ENCODE measurements at regions not wholly inside any gene's neighbourhood (a gene's known extent, or its start where the extent isn't known, plus 50 kb on each side); places are given as distances from the start of the nearest gene placed in this dataset.

- no peak overlapping the region for H2AFZ ChIP-seq
- no peak overlapping the region for H3K4me2 ChIP-seq
- H3K9me3 ChIP-seq (ENCODE audit: insufficient read depth, low read depth) = no peaks in the 10 kb centered on the region
- POLR2A ChIA-PET (ENCODE audit: unreplicated experiment) = no interaction called here
- H3K79me2 ChIP-seq (ENCODE audit: low read depth) = no peaks in the 10 kb centered on the region
- no peaks in the 10 kb centered on the region for H3K4me1 ChIP-seq (replicated peaks; ENCODE audit: insufficient read depth)
- H3K27ac ChIP-seq = no peak overlapping the region
- intact Hi-C loops (cut with micrococcal nuclease; ENCODE audit: unreplicated experiment) = no loop called here
- no peak overlapping the region for H3K4me3 ChIP-seq
- CTCF ChIA-PET = no interaction called here
- no peaks in the 10 kb centered on the region for H3K9me2 ChIP-seq (ENCODE audit: insufficient read depth)
- no peaks in the 10 kb centered on the region for H3F3A ChIP-seq (ENCODE audit: insufficient read depth, low read depth)
- DNase-seq = no peak
- no peaks in the 10 kb centered on the region for H3K36me3 ChIP-seq (ENCODE audit: low read depth)
- no TSS peak for BruUV-seq (replicated peaks)
- TF ChIP-seq EZH2 (IDR thresholded peaks at IDR 0.05; ENCODE audit: low read depth) (no peak), CTCF (conservative IDR thresholded peaks at IDR 0.05) (no peak)
- H4K20me1 ChIP-seq (ENCODE audit: insufficient read depth) = no peaks in the 10 kb centered on the region
- peaks cover 64% of the 10 kb centered on the region for H3K27me3 ChIP-seq (ENCODE audit: insufficient read depth, low read depth)
Observed at GRCh38 chr3:124498891-124499290, 231.4 kb upstream of the UMPS start.

DNA sequence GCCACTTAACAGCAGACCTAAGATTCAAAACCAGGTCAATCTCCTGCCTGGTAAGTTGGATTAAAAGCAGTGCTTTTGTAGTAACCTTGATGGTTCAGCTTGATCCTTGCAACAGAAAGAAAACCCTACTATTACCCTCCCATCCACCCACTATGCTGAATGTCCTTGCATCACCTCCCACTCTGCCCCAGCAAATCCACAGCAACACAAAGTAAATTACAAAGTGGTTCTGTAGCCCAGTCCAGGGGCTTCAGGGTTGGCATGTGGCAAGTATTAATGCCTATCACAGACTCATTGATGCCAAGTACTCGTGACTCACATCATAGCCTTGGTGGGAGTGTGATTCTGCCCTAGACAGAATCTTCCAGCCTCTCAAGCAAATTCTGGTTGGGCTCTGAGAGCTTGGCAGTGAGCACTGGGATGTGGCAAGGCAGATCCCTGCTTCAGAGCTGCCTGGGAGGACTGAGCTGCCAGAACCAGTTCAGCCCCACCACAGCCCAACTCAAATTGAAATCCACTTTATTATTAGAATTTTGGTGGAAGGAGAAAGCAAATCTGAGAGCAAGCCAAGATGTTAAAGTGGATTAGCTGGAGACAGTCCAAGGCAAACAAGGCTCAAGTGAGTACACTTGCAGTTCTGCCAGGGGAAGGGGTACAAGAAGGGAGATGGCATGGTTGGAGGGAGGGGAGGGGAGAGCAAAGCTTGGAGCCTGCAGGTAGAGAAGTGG is 225.8 kb upstream of the UMPS start:
- H3F3A ChIP-seq (ENCODE audit: insufficient read depth, low read depth) = no peaks in the 10 kb centered on the region
- no peaks in the 10 kb centered on the region for H3K9me3 ChIP-seq (ENCODE audit: insufficient read depth, low read depth)
- no TSS peak for BruUV-seq (replicated peaks)
- no peaks in the 10 kb centered on the region for H3K9me2 ChIP-seq (ENCODE audit: insufficient read depth)
- peaks cover 73% of the 10 kb centered on the region for H3K27me3 ChIP-seq (ENCODE audit: insufficient read depth, low read depth)
- no peak overlapping the region for H3K4me3 ChIP-seq
- TF ChIP-seq CTCF (conservative IDR thresholded peaks at IDR 0.05) (no peak), EZH2 (IDR thresholded peaks at IDR 0.05; ENCODE audit: low read depth) (no peak)
- H3K4me2 ChIP-seq = no peak overlapping the region
- H3K36me3 ChIP-seq (ENCODE audit: low read depth) = no peaks in the 10 kb centered on the region
- ChIA-PET CTCF (no interaction called here), POLR2A (ENCODE audit: unreplicated experiment) (no interaction called here)
- H3K79me2 ChIP-seq (ENCODE audit: low read depth) = no peaks in the 10 kb centered on the region
- DNase-seq = no peak
- intact Hi-C loops (cut with micrococcal nuclease; ENCODE audit: unreplicated experiment) = no loop called here
- H2AFZ ChIP-seq = no peak overlapping the region
- H3K27ac ChIP-seq = no peak overlapping the region
- no peaks in the 10 kb centered on the region for H3K4me1 ChIP-seq (replicated peaks; ENCODE audit: insufficient read depth)
- H4K20me1 ChIP-seq (ENCODE audit: insufficient read depth) = no peaks in the 10 kb centered on the region

- intact Hi-C loops (cut with micrococcal nuclease; ENCODE audit: unreplicated experiment) = no loop called here
- Histone ChIP-seq H3K79me2 (ENCODE audit: low read depth) (no peaks in the 10 kb centered on the region), H3K36me3 (ENCODE audit: low read depth) (no peaks in the 10 kb centered on the region), H3K27ac (no peak overlapping the region), H3K9me2 (ENCODE audit: insufficient read depth) (no peaks in the 10 kb centered on the region), H3F3A (ENCODE audit: insufficient read depth, low read depth) (no peaks in the 10 kb centered on the region), H3K4me2 (no peak overlapping the region), H3K27me3 (ENCODE audit: insufficient read depth, low read depth) (peaks cover 49% of the 10 kb centered on the region; the same call in 1 of the 2 replicates), H2AFZ (no peak overlapping the region), H3K4me1 (replicated peaks; ENCODE audit: insufficient read depth) (no peaks in the 10 kb centered on the region), H3K4me3 (no peak overlapping the region), H4K20me1 (ENCODE audit: insufficient read depth) (no peaks in the 10 kb centered on the region), H3K9me3 (ENCODE audit: insufficient read depth, low read depth) (no peaks in the 10 kb centered on the region)
- CTCF ChIA-PET = no interaction called here
- DNase-seq = no peak
- TF ChIP-seq CTCF (conservative IDR thresholded peaks at IDR 0.05) (no peak), EZH2 (IDR thresholded peaks at IDR 0.05; ENCODE audit: low read depth) (no peak)
- POLR2A ChIA-PET (ENCODE audit: unreplicated experiment) = no interaction called here
- no TSS peak for BruUV-seq (replicated peaks)
Observed at GRCh38 chr3:124509884-124510283, 220.4 kb upstream of the UMPS start.
